Mesothelial cell of epicardium (in vitro differentiated cells): ENCODE measurements at regions not wholly inside any gene's neighbourhood (a gene's known extent, or its start where the extent isn't known, plus 50 kb on each side); places are given as distances from the start of the nearest gene placed in this dataset.

Experiments used
- DNase-seq, 2 experiments: peaks; one replicate each; pipeline ENCODE4 v3.0.0; 2021; ENCODE audit warnings: low spot score in 2 of 2; ENCODE audit not compliant: unreplicated experiment in 2 of 2
- H3K27ac Mint-ChIP-seq: 2 replicates; pipeline ENCODE4 v1.8.0; 2021; ENCODE audit warnings: mixed read lengths
- H3K27me3 Mint-ChIP-seq: 2 replicates; pipeline ENCODE4 v1.8.0; 2021; ENCODE audit warnings: low read depth, mixed read lengths
- H3K36me3 Mint-ChIP-seq: 2 replicates; pipeline ENCODE4 v1.8.0; 2021; ENCODE audit warnings: mixed read lengths
- H3K4me1 Mint-ChIP-seq: 2 replicates; pipeline ENCODE4 v1.8.0; 2021; ENCODE audit warnings: mixed read lengths
- H3K4me3 Mint-ChIP-seq: 2 replicates; pipeline ENCODE4 v1.8.0; 2021; ENCODE audit warnings: mild to moderate bottlenecking, moderate library complexity, mixed read lengths
- H3K9me3 Mint-ChIP-seq: 2 replicates; pipeline ENCODE4 v1.8.0; 2021; ENCODE audit warnings: mixed read lengths
- CTCF ChIP-seq: fragments of 200-600 bp; sonication (generic); IDR thresholded peaks from one replicate; pipeline ENCODE4 v1.5.0; 2021; ENCODE audit warnings: antibody characterized with exemption; ENCODE audit not compliant: unreplicated experiment

GRCh38 chr10:20622531-20623211, 274.4 kb downstream of the NEBL start:
- no peak for TF ChIP-seq CTCF
- Mint-ChIP-seq H3K27me3 (peaks cover 6% of the 10 kb centered on the region), H3K27ac (peak overlapping the region; percentile 79), H3K4me3 (no peak overlapping the region), H3K4me1 (peaks cover 13% of the 10 kb centered on the region), H3K36me3 (no peaks in the 10 kb centered on the region), H3K9me3 (no peaks in the 10 kb centered on the region)
- DNase-seq, result no peak

DNA sequence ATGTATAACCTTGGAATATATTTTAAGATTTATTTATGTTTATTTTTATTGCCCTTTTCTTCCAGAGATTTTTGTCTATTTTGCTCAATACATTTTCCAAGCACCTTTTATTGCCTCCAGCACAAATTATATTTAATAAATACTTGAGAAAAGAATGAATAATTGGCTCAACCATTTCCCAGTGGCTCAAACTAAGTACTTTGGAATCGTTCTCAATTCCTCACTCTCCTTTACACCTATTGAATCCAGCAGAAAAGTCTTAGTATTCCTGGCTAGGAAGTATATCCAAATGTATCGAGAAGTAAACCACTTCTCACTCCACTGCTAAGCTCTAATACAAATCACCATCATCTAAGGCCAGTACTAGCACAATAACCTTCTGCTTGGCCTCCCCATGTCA, 276.1 kb downstream of the NEBL start:
- Mint-ChIP-seq H3K4me3 (no peak overlapping the region), H3K36me3 (no peaks in the 10 kb centered on the region), H3K27me3 (peaks cover 11% of the 10 kb centered on the region), H3K9me3 (no peaks in the 10 kb centered on the region), H3K4me1 (peaks cover 13% of the 10 kb centered on the region), H3K27ac (no peak overlapping the region)
- no peak for DNase-seq
- no peak for TF ChIP-seq CTCF

- Mint-ChIP-seq H3K4me1 (peaks cover 8% of the 10 kb centered on the region), H3K4me3 (no peak overlapping the region), H3K27ac (no peak overlapping the region), H3K36me3 (no peaks in the 10 kb centered on the region), H3K27me3 (peaks cover 7% of the 10 kb centered on the region), H3K9me3 (no peaks in the 10 kb centered on the region)
- TF ChIP-seq CTCF, result no peak
- no peak for DNase-seq
These were observed 279.0 kb downstream of the NEBL start for GRCh38 chr10:20618011-20618547.

GRCh38 chr10:20616918-20617810, 279.9 kb downstream of the NEBL start:
- no peak for TF ChIP-seq CTCF
- DNase-seq, result no peak
- Mint-ChIP-seq H3K27ac (no peak overlapping the region), H3K4me3 (no peak overlapping the region), H3K9me3 (no peaks in the 10 kb centered on the region), H3K4me1 (no peaks in the 10 kb centered on the region), H3K27me3 (peaks cover 7% of the 10 kb centered on the region), H3K36me3 (no peaks in the 10 kb centered on the region)

- no peaks in the 10 kb centered on the region for H3K36me3 Mint-ChIP-seq
- no peak for DNase-seq
- no peaks in the 10 kb centered on the region for H3K9me3 Mint-ChIP-seq
- TF ChIP-seq CTCF, result no peak
- H3K4me3 Mint-ChIP-seq, result no peak overlapping the region
- H3K27me3 Mint-ChIP-seq, result peaks cover 7% of the 10 kb centered on the region
- no peak overlapping the region for H3K27ac Mint-ChIP-seq
- no peaks in the 10 kb centered on the region for H3K4me1 Mint-ChIP-seq
These were observed 280.9 kb downstream of the NEBL start for GRCh38 chr10:20616056-20616671.
